D721Med (cell line): ENCODE measurements at regions not wholly inside any gene's neighbourhood (a gene's known extent, or its start where the extent isn't known, plus 50 kb on each side); places are given as distances from the start of the nearest gene placed in this dataset.

Experiments
- DNase-seq: peaks from one replicate; pipeline ENCODE4 v3.0.0; 2011; ENCODE audit warnings: low spot score; ENCODE audit not compliant: insufficient read length
- FAIRE-seq: peaks from 2 replicates; lab custom pipeline; 2011; peaks lifted over from hg19 to GRCh38; lab: Jason Lieb, UNC
- CTCF ChIP-seq: IDR thresholded peaks from 2 replicates; pipeline ENCODE4 v1.5.1; 2012; ENCODE audit warnings: mild to moderate bottlenecking, control low read depth; ENCODE audit not compliant: insufficient read depth; ENCODE audit errors: missing control alignments

GRCh38 chr2:179343945-179344279, 79.3 kb upstream of the SESTD1 start:
- TF ChIP-seq CTCF, result no peak
- DNase-seq (no peak), FAIRE-seq (no peak)

GRCh38 chr2:179341152-179341866, 76.7 kb upstream of the SESTD1 start:
- DNase-seq (no peak), FAIRE-seq (no peak)
- TF ChIP-seq CTCF, result no peak

GRCh38 chr2:179340678-179341077, 76.0 kb upstream of the SESTD1 start:
- peak; percentile 33 for TF ChIP-seq CTCF
- FAIRE-seq (no peak), DNase-seq (no peak)

- DNase-seq (no peak), FAIRE-seq (no peak)
- no peak for TF ChIP-seq CTCF
Measured at GRCh38 chr2:179338681-179339080, 74.0 kb upstream of the SESTD1 start.

GRCh38 chr2:179336782-179337534, 72.3 kb upstream of the SESTD1 start:
- DNase-seq, result no peak
- FAIRE-seq, result no peak
- TF ChIP-seq CTCF, result no peak

- no peak for TF ChIP-seq CTCF
- FAIRE-seq (no peak), DNase-seq (no peak)
Measured at GRCh38 chr2:179335732-179336131, 71.1 kb upstream of the SESTD1 start.

- no peak for DNase-seq
- FAIRE-seq, result no peak
- TF ChIP-seq CTCF, result no peak
Measured at GRCh38 chr2:179332903-179333302, 68.3 kb upstream of the SESTD1 start.
